ENCODE measurements at regions not wholly inside any gene's neighbourhood (a gene's known extent, or its start where the extent isn't known, plus 50 kb on each side); places are given as distances from the start of the nearest gene placed in this dataset.

DNA sequence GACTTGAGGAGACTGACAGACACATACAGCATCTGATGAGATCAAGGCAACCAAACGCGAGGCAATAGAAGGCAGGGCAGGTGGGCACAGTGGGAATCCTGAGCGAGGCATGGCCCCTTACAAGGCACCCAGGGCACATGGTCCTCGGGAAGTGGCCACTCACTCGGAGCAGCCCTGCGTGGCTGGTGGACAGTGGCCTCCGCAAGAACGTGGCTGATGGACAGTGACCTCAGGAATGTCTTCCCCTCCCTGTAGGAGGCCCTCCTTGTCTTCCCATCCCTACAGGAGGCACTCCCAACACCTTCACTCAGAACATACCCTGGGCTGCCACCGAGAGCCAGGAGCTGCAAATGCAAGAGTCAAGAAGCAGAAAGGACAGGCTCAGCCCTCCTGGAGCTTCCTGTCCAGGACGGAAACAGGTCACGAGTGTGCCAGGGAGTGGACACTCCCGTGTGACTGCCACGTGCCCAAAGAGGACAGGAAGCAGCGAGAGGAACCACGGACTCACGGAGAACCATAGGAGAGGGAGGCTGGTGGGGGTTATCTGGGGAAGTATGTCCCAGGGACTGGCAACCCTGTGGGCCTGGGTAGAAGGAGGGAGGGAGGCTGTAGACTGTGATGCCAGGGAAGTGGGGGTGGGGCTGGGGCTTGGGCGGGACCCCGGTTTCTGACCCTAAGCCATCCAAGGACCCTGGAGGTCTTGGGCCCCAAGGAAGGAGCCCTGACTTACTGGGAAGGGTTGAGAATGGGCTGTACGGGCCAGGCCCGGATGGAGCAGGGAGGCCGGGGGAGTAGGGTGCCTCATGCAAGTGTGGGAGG lies 321.9 kb upstream of the IRX4 start:
- H3K36me3 ChIP-seq (ENCODE audit: insufficient read depth), result no peaks in the 10 kb centered on the region
- no peak overlapping the region for H3K4me2 ChIP-seq
- H3K4me3 ChIP-seq, result no peak overlapping the region
- Mint-ChIP-seq H3K4me3 (no peak overlapping the region; the same call in 2 of the 3 replicates), H3K27ac (no peak overlapping the region; the same call in 1 of the 2 replicates), H3K9me3 (no peaks in the 10 kb centered on the region), H3K4me1 (peaks cover 28% of the 10 kb centered on the region), H3K27me3 (ENCODE audit: insufficient read depth, low read depth, poor library complexity) (peaks cover 2% of the 10 kb centered on the region), H3K36me3 (ENCODE audit: low read depth) (no peaks in the 10 kb centered on the region)
- TF ChIP-seq EZH2 (IDR thresholded peaks at IDR 0.05; ENCODE audit: low read depth, unreplicated experiment), result no peak
- no peak for TF ChIP-seq STAT1 (IDR thresholded peaks at IDR 0.05; ENCODE audit: unreplicated experiment)
- no peak for TF ChIP-seq ZNF114 (CRISPR knock-in tag; IDR thresholded peaks at IDR 0.05)
- TF ChIP-seq, protein P1, sequence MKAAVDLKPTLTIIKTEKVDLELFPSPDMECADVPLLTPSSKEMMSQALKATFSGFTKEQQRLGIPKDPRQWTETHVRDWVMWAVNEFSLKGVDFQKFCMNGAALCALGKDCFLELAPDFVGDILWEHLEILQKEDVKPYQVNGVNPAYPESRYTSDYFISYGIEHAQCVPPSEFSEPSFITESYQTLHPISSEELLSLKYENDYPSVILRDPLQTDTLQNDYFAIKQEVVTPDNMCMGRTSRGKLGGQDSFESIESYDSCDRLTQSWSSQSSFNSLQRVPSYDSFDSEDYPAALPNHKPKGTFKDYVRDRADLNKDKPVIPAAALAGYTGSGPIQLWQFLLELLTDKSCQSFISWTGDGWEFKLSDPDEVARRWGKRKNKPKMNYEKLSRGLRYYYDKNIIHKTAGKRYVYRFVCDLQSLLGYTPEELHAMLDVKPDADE (IDR thresholded peaks at IDR 0.05), result no peak
- no peak for TF ChIP-seq CREB1 (CRISPR knock-in tag; IDR thresholded peaks at IDR 0.05; ENCODE audit: low read depth)
- TF ChIP-seq JUNB (IDR thresholded peaks at IDR 0.05; ENCODE audit: unreplicated experiment), result no peak
- no peak for TF ChIP-seq EZH2phosphoT487 (IDR thresholded peaks at IDR 0.05; ENCODE audit: unreplicated experiment)
- no peak for TF ChIP-seq NANOG (IDR thresholded peaks at IDR 0.05; ENCODE audit: borderline replicate concordance)
- TF ChIP-seq, protein P2, sequence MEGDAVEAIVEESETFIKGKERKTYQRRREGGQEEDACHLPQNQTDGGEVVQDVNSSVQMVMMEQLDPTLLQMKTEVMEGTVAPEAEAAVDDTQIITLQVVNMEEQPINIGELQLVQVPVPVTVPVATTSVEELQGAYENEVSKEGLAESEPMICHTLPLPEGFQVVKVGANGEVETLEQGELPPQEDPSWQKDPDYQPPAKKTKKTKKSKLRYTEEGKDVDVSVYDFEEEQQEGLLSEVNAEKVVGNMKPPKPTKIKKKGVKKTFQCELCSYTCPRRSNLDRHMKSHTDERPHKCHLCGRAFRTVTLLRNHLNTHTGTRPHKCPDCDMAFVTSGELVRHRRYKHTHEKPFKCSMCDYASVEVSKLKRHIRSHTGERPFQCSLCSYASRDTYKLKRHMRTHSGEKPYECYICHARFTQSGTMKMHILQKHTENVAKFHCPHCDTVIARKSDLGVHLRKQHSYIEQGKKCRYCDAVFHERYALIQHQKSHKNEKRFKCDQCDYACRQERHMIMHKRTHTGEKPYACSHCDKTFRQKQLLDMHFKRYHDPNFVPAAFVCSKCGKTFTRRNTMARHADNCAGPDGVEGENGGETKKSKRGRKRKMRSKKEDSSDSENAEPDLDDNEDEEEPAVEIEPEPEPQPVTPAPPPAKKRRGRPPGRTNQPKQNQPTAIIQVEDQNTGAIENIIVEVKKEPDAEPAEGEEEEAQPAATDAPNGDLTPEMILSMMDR (conservative IDR thresholded peaks at IDR 0.05; ENCODE audit: low read depth in 2 of 2), result no peak
- TF ChIP-seq, protein P3, sequence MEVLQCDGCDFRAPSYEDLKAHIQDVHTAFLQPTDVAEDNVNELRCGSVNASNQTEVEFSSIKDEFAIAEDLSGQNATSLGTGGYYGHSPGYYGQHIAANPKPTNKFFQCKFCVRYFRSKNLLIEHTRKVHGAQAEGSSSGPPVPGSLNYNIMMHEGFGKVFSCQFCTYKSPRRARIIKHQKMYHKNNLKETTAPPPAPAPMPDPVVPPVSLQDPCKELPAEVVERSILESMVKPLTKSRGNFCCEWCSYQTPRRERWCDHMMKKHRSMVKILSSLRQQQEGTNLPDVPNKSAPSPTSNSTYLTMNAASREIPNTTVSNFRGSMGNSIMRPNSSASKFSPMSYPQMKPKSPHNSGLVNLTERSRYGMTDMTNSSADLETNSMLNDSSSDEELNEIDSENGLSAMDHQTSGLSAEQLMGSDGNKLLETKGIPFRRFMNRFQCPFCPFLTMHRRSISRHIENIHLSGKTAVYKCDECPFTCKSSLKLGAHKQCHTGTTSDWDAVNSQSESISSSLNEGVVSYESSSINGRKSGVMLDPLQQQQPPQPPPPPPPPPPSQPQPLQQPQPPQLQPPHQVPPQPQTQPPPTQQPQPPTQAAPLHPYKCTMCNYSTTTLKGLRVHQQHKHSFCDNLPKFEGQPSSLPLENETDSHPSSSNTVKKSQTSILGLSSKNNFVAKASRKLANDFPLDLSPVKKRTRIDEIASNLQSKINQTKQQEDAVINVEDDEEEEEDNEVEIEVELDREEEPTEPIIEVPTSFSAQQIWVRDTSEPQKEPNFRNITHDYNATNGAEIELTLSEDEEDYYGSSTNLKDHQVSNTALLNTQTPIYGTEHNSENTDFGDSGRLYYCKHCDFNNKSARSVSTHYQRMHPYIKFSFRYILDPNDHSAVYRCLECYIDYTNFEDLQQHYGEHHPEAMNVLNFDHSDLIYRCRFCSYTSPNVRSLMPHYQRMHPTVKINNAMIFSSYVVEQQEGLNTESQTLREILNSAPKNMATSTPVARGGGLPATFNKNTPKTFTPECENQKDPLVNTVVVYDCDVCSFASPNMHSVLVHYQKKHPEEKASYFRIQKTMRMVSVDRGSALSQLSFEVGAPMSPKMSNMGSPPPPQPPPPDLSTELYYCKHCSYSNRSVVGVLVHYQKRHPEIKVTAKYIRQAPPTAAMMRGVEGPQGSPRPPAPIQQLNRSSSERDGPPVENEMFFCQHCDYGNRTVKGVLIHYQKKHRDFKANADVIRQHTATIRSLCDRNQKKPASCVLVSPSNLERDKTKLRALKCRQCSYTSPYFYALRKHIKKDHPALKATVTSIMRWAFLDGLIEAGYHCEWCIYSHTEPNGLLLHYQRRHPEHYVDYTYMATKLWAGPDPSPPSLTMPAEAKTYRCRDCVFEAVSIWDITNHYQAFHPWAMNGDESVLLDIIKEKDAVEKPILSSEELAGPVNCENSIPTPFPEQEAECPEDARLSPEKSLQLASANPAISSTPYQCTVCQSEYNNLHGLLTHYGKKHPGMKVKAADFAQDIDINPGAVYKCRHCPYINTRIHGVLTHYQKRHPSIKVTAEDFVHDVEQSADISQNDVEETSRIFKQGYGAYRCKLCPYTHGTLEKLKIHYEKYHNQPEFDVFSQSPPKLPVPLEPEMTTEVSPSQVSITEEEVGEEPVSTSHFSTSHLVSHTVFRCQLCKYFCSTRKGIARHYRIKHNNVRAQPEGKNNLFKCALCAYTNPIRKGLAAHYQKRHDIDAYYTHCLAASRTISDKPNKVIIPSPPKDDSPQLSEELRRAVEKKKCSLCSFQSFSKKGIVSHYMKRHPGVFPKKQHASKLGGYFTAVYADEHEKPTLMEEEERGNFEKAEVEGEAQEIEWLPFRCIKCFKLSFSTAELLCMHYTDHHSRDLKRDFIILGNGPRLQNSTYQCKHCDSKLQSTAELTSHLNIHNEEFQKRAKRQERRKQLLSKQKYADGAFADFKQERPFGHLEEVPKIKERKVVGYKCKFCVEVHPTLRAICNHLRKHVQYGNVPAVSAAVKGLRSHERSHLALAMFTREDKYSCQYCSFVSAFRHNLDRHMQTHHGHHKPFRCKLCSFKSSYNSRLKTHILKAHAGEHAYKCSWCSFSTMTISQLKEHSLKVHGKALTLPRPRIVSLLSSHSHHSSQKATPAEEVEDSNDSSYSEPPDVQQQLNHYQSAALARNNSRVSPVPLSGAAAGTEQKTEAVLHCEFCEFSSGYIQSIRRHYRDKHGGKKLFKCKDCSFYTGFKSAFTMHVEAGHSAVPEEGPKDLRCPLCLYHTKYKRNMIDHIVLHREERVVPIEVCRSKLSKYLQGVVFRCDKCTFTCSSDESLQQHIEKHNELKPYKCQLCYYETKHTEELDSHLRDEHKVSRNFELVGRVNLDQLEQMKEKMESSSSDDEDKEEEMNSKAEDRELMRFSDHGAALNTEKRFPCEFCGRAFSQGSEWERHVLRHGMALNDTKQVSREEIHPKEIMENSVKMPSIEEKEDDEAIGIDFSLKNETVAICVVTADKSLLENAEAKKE (CRISPR knock-in tag; IDR thresholded peaks at IDR 0.05), result no peak
- TF ChIP-seq POLR2AphosphoS5 (IDR thresholded peaks at IDR 0.05; ENCODE audit: low read depth), result no peak
- TF ChIP-seq ZNF331 (CRISPR knock-in tag; IDR thresholded peaks at IDR 0.05; ENCODE audit: low read depth), result no peak
- TF ChIP-seq, protein P4, sequence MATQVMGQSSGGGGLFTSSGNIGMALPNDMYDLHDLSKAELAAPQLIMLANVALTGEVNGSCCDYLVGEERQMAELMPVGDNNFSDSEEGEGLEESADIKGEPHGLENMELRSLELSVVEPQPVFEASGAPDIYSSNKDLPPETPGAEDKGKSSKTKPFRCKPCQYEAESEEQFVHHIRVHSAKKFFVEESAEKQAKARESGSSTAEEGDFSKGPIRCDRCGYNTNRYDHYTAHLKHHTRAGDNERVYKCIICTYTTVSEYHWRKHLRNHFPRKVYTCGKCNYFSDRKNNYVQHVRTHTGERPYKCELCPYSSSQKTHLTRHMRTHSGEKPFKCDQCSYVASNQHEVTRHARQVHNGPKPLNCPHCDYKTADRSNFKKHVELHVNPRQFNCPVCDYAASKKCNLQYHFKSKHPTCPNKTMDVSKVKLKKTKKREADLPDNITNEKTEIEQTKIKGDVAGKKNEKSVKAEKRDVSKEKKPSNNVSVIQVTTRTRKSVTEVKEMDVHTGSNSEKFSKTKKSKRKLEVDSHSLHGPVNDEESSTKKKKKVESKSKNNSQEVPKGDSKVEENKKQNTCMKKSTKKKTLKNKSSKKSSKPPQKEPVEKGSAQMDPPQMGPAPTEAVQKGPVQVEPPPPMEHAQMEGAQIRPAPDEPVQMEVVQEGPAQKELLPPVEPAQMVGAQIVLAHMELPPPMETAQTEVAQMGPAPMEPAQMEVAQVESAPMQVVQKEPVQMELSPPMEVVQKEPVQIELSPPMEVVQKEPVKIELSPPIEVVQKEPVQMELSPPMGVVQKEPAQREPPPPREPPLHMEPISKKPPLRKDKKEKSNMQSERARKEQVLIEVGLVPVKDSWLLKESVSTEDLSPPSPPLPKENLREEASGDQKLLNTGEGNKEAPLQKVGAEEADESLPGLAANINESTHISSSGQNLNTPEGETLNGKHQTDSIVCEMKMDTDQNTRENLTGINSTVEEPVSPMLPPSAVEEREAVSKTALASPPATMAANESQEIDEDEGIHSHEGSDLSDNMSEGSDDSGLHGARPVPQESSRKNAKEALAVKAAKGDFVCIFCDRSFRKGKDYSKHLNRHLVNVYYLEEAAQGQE (IDR thresholded peaks at IDR 0.05; ENCODE audit: unreplicated experiment), result no peak
- H3K79me2 ChIP-seq (replicated peaks; ENCODE audit: insufficient read depth), result no peaks in the 10 kb centered on the region
- ATAC-seq (no peak), DNase-seq (ENCODE audit: low spot score) (no peak)
- H3F3A ChIP-seq (replicated peaks; ENCODE audit: low read depth), result no peaks in the 10 kb centered on the region
- no peak overlapping the region for H2AFZ ChIP-seq
- H3K9me2 ChIP-seq (ENCODE audit: insufficient read depth), result peaks cover 2% of the 10 kb centered on the region; the same call in 1 of the 2 replicates
- H3K4me1 ChIP-seq (ENCODE audit: insufficient read depth), result no peaks in the 10 kb centered on the region; the same call in 1 of the 2 replicates
- H3K27ac ChIP-seq (ENCODE audit: low read depth), result no peak overlapping the region
- no peaks in the 10 kb centered on the region for H4K20me1 ChIP-seq (replicated peaks; ENCODE audit: insufficient read depth)
- H3K27me3 ChIP-seq (ENCODE audit: insufficient read depth), result no peaks in the 10 kb centered on the region

Data from GM23338 (cell line).